Stromal cell of bone marrow (primary cell): ENCODE measurements at regions not wholly inside any gene's neighbourhood (a gene's known extent, or its start where the extent isn't known, plus 50 kb on each side); places are given as distances from the start of the nearest gene placed in this dataset.
"Not testable (repeated sequence)": the region's sequence is repeated elsewhere in the genome, so short reads cannot be mapped to it uniquely, and the experiment has no call there.

Experiments
- DNase-seq: peaks from one replicate; pipeline ENCODE4 v3.0.0-alpha.2; 2012; ENCODE audit warnings: low read depth

DNA sequence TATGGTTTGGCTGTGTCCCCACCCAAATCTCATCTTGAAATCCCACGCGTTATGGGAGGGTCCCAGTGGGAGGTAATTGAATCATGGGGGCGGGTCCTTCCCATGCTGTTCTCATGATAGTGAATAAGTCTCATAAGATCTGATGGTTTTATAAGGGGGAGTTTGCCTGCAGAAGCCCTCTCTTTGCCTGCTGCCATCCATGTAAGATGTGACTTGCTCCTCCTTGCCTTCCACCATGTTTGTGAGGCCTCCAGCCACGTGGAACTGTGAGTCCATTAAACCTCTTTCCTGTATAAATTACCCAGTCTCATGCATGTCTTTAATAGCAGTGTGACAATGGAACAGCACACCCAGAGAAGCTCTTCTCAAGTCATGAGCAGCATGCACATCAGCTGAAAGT is 119.1 kb upstream of the CARD11 start:
- not testable (repeated sequence) for DNase-seq

DNA sequence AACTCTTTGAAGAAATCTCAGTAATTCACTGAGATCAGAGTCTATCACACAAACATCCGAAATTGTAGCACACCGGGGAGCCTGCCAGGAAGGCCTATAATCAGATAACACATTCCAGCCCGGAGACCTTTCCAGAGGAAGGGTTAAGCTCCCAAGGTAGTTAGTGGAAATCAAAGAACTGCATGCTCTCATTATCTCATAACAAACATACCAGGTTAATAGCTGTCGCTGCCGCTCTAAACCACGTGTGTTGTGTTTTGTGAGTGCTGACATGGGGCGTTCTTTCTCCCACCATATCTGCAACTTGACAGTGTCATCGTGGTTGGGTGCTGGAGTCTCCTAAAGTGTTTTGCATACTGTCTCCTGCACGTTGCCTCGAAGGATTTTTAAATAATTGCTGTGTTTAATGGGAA is 120.7 kb upstream of the CARD11 start:
- no peak for DNase-seq

DNA sequence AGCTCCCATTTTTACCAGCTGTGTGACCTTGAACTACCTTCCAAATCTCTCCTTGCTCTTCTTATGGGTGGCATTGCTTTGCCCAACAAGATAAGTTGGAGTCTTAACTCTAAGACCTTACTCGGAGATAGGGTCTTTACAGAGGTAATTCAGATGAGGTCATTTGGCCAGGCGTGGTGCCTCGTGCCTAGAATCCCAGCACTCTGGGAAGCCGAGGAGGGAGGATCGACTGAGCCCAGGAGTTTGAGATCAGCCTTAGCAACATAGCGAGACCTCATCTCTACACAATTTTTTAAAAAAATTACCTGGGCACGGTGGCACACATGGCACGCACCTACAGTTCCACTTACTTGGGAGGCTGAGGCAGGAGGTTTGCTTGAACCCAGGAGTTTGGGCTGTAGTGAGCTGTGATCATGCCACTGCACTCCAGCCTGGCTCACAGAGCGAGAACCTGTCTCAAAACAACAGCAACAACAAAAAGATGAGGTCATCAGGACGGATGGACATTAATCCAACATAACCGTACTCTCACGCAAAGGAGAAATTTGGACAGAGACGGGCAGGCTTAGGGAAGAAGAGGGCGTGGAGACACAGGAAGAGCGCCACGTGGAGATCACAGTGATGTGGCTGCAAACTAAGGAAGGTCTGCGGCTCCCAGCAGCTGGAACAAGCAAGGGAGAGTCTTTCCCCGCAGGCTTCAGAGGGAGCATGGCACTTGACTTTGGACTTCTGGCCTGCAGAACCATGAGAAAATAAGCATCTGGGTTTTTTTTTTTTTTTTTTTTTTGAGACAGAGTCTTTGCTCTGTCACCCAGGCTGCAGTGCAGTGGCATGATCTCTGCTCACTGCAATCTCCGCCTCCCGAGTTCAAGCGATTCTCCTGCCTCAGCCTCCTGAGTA is 122.3 kb upstream of the CARD11 start:
- no peak for DNase-seq

DNA sequence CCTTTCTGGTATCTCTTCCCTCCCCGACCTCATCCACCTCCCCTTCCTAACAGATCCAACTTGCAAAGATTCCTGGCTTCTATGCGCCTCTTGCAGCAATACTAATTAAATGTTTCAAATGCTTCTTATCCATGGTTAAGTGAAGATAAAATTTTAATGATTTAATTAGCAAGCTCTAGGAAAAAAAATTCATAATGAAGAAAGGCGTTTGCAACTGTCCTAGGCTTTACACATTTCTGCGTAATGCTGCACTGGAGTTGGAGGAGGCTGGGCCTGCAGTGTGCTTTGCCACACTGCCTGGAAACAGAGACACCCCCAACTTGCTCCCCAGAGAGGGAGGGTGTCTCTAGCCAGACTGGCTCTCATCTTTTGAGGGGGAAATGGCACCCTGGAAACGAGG is 123.9 kb upstream of the CARD11 start:
- no peak for DNase-seq

DNA sequence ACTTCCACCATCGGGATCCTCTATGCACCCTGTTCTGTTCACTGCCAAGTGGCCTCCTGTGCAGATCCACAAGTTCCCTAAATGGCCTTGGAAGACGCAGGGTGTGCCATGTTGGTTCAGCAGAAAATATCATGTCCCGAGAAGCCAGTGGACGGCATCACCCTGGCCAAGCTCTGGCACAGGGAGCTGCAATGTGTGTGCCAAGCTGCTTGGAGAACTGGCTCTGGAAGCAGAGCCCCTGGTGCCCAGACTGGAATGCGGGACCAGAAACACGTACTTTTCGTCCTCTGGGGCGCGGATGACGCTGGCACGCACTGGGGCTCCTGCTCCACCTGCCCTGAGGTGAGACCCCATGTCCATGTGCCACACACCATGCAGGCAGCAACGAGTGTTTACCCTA is 124.7 kb upstream of the CARD11 start:
- DNase-seq = no peak

DNA sequence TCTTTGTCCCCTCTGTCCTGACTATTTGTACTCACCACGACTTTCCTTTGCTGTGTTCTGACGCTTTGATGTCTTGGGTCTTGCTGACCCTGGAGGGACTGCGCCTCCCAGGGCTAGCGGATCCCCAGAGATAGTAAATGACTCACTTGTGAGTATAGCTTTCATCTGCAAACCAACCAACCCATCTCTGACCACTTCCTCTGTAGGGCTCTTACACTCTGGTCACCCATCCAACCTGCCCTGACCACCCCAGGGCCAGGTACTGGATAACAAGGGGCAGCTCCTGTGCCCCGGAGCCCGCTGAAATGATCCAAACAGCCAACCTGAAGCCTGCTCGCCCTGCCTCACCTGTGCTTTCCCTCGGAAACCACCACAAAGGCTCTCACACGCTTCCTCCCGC is 125.2 kb upstream of the CARD11 start:
- no peak for DNase-seq

DNA sequence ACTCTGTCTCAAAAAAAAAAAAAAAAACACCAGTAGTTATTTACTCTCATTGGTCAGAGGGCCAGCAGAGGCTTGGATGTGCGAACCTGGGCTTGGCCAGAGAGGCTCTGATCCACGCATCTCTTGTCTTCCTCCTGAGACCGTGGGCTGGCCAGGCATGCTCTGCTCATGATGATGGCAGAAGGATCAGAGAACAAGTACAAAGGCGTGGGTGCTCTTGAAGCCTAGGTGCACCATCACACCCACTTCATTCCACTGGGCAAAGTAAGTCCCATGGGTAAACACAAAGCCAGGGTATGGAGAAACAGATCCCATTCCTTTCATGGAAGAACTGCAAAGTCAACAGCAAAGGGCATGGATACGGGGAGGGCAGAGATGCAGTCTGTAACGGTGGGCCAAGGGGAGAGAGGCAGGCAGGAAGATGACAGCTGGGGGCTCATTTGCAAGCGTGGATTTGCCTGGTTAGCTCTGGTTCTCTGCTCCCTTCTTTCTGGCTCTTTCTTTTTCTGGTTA is 128.2 kb upstream of the SDK1 start:
- DNase-seq = no peak

DNA sequence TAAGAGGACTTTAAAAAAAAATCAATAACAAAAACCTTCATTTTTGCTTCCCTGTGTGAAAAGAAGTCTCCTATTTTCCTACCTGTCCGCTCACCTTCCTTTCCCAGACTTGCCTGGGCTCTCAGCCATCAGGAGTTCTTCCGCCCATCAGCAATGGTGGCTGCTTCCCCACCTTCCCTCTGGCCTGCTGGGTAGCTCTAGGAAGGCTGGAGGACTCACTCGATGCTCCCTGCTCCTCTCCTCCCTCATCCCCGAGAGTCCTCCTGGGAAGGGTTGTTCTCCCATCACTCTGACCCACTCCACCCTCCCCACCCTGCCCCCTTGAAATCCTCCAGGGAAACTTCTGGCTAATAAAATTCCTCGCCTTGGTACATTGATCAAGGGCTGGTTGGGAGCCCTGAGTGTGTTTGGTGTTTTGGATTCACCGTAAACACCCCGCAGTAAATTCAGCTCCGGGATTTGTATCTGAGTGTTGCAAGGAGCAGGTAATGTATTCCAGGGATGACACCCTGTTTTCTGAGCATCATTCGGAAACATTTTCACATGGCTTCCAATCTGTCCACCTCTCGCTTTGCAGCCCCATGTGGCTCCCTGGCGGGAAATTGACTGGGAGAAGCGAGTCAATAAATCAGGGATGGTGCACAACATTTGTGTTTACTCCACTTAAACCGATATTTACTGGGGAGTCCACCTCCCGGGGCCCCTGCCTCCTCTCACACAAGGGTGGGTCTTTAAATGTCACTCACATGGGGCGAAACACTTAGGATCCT is 126.4 kb upstream of the SDK1 start:
- no peak for DNase-seq

DNA sequence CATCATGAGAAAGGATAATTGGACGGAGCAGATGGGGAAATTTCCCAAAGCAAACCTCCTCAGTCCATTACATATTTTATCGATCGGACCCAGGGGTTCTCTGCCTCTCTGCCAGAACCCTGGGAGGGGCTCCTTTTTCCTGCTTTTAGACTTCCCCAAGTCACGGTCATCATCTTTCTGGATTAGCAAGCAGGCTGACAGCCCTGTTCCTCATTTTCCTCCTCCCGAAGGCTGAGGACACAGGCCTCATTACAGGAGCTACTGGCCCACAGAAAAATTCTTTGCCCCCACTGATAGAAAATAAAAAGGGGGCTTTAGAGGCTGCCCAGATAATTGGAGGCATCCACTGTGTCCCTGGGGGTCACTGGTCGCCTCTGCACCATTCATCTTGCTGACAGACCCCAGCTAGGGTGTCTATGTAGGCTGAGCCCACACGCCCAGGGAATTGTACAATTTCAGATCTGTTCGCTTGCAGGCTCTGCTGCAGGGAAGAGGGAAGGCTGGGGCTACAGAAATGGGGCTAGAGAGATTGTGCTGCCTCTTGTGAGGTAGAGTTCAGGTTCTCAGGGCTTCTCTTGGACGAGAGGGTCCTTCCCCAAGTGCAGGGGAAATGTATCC is 125.7 kb upstream of the SDK1 start:
- no peak for DNase-seq

DNA sequence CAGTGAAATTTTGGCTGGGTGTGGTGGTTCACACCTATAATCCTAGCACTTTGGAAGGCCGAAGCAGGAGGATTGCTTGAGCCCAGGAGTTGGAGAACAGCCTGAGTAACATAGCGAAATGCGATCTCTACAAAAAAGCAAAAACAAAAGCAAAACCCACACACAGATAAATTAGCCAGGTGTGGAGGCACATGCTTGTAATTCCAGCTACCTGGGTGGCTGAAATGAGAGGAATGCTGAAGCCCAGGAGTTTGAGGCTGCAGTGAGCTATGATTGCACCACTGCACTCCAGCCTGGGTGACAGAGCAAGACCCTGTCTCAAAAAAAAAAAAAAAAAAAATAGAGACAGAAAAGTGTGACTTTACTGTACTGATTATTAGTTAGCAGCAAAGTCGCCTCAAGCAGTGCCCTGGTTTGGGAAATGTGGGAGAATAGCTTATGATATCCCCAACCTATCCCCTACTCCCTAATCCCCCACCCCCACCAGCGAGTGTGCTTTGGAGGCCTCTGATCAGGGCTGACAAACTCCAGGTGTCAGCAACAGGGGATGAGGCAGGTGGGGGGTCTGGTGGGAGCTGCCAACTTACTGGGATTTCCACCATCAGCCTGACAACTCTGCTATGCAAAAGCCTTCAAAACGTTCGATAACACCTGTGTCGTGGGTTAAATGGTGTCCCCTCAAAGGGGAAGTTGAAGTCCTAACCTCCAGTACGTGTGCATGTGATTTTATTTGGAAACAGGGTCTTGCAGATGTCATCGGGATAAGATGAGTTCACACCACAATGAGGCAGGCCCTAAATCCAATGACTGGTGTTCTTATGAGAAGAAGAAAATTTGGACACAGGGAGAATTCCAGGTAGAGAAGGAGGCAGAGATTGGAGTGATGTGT is 124.7 kb upstream of the SDK1 start:
- no peak for DNase-seq

DNA sequence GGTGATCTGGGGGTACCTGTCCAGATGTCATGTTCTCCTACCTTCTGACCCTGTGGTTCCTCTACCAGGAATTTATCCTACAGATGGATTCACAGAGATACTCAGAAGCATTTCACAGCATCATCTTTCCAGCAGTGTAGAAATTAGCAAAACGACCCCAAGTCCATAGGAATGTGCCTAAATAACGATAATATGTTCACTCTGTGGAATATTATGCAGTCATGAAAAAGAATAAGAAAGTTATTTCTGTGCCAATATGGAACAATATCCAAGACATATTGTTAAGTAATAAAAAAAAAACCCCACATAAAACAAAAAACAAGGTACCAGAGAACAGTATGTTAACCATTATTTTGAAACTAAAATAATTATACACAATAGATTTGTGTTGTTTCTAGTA is 123.8 kb upstream of the SDK1 start:
- no peak for DNase-seq

DNA sequence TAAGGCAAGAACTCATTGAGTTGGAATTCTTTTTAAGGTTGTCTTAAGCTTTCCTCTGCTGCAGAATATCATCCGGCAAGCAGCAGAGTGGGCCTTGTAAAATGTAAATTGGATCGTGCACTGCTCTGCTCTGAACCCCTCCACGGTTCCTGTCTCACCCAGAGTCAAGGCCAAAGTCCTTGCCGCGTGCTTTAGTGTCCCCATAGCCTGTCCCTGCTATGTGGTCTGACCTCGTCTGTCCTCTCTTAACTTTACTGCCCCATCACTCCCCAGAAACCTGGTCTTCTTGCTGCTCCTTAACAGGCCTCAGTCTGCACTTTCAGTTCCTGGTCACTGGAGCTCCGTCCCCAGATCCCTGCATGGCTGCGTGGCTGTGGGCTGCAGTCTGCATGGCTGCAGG is 121.6 kb upstream of the SDK1 start:
- DNase-seq = no peak

DNA sequence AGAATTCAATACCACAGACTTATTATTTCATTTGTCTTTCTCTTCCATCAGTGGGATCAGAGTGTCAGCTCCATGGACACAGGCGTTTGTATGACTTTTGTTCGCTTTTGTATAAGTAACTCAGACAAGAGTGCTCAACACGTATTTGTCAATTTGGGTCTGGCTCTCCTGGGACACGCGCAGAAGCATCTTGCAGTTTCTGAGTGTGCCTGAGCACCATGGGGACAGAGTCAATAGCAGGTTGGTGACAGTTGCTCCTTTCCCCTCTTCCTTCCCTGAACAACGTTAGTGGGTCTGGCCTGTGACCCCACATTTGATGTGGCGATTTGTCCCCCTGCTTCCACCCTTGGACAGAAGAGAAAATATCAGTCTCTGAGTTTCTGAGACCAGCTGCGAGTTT is 120.4 kb upstream of the SDK1 start:
- no peak for DNase-seq

DNA sequence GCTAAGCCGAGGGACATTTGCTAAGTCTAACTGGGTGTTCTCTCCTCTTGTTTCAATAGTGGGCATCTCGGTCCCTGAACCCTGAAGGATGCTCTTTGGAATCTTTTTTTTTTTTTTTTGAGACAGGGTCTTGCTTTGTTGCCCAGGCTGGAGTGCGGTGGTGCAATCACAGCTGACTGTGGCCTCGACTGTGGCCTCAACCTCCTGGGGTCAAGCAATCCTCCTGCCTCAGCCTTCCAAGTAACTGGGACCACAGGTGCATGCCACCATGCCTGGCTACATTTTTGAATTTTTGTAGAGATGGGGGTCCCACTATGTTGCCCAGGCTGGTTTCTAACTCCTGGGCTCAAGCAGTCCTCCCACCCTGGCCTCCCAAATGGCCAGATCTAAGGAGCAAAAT is 119.0 kb upstream of the SDK1 start:
- DNase-seq = not testable (repeated sequence)

DNA sequence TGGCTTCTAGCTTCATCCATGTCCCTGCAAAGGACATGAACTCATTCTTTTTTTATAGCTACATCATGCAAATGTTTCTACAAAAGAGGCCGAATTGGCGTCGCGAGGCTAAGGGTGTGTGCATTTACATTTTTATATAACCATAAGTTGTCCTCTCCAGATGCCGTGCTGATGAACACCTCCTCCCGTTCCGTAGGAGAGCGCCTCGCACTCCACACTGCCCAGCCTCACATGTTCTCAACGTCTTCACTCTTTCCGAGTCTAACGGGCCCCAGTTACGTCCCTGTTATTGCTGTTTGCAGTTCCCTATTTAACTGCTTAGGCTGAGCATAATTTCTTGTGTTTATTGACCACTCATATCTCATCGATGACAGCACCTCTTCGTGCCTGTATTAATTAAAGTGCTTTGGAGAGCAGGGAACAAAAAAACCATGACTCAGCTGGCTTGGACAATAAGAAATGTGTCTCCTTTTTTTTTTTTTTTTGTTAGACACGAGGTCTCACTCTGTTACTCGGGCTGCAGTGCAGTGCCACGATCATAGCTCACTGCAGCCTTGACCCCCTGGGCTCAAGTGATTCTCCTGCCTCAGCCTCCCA is 113.5 kb upstream of the SDK1 start:
- DNase-seq = no peak

DNA sequence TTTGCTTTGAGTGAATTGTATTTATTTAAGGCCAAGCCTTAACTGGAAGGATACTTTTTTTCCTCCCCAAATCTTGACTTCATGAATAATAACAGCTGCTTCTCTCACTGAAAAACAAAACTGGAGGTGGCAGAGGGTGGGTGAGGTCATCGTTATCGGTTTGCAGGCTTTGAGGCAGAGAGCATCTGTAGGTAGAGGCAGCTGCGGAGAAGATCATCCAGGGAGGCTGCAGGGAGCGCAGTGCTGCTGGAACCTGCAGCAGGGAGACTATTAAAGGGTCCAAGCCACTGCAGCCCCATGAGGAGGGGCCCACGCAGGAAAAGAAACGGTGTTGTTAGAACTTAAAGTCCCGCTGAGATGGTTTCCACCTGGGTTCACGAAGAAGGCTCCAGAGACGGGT is 112.1 kb upstream of the SDK1 start:
- no peak for DNase-seq

DNA sequence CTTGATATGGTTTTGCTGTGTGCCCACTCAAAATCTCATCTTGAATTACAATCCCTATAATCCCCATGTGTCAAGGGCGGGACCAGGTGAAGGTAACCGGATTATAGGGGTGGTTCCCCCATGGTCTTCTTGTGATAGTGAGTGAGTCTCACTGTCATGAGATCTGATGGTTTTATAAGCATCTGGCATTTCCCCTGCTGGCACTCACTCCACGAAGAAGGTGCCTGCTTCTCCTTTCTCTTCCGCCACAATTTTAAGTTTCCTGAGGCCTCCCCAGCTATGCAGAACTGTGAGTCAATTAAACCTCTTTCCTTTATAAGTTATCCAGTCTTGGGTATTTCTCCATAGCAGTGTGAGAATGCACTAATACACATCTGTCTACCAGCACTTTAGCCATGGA is 109.5 kb upstream of the SDK1 start:
- DNase-seq = no peak

DNA sequence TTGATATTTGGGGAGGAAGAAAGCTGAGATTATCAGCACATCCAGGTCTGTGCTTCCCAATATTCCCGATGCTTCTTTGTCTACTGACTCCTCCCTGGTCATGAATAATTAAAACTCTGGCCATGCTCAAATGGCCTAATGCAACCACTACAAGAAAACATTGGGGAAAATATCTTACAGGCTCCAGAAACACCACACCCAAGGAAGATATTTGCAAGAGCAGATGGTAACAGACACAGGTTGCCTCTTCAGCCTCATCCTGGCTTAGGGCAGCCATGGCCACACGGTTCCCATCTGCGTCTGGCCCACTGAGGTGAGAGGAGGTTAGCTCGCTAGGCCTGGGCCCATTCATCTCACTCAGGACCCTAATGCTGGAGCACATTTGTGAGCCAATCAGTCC is 108.4 kb upstream of the SDK1 start:
- DNase-seq = no peak

DNA sequence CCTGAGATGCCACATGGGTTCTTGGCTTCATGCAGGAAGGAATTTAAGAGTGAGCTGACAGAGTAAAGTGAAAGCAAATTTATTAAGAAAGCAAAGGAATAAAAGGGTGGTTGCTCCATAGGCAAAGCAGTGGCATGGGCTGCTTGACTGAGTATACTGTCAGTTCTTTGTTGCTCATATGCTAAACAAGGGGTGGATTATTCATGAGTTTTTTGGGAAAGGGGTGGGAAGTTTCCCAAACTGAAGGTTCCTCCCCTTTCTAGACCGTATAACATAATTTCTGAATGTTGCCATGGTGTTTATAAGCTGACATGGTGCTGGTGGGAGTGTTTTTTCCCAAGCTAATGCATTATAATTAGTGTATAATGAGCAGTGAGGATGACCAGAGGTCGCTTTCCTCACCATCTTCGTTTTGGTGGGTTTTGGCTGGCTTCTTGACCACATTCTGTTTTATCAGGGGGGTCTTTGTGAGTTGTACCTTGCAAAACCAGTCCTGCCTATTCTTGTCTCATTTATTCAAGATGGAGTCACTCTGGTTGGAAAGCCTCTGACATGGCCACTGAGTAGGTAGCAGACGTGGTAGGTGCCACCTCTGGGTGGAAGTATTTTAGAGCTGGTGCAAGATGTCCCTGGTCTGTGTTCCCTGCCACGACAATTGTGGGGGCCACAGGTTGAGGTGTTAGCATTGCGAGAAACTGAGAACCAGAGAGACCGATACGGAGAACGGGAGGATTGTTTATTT is 107.5 kb upstream of the SDK1 start:
- no peak for DNase-seq

DNA sequence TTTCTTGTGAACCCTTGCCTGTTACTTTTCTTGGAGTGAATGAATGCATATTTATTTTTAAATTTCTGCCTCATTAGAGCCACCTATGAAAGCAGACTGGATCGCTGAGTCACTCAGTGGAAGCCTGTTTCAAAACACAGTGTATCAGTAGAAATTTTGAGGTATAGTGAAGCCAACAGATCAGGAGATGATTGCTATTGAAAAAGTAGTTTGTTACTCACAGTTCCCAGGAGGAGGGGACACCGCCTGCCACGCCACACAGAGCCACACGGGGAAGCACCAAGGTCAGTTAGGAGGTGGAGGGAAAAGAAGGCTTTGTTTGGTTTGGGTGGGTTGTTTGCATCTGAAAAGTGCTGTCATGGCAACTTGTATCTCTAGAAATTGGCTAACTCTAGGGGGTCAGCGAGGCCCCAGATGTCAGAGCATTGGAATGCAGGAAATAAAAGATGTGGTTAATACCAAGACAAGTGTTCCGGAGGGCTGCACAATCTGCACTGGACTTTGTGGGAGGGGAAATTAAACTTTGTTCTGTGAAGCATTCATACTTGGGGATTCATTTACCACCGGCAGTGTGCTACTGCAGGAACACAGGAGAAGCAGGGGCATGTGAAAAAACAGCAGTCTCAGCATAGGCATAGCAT is 106.4 kb upstream of the SDK1 start:
- DNase-seq = no peak
